IMR-90 (cell line): ENCODE measurements at regions not wholly inside any gene's neighbourhood (a gene's known extent, or its start where the extent isn't known, plus 50 kb on each side); places are given as distances from the start of the nearest gene placed in this dataset.

Experiments
- ATAC-seq: fragments of 200-7000 bp; cut with Tn5 transposase; 2 replicates; pipeline ENCODE4 v1.9.1; 2020; ENCODE audit warnings: low read depth, mild to moderate bottlenecking, moderate library complexity
- BruUV-seq: library from RNA; stranded (reverse); fragments of 400-500 nt; replicated peaks from 2 replicates; lab custom pipeline; 2021; lab: Mats Ljungman, UMichigan
- CTCF ChIA-PET: fragments of 300-600 bp; formaldehyde crosslinking; extraction: SDS; loops from one replicate; lab custom pipeline; 2021; ENCODE audit warnings: antibody characterized with exemption; lab: Yijun Ruan, JAX
- POLR2A ChIA-PET: fragments of 300-600 bp; sonication (Branson Sonifier 250); formaldehyde crosslinking; loops from one replicate; lab custom pipeline; 2022; ENCODE audit warnings: antibody characterized with exemption; ENCODE audit not compliant: unreplicated experiment; lab: Charles Lee
- DNase-seq: peaks from one replicate; pipeline ENCODE4 v3.0.0; 2013
- H2AFZ ChIP-seq: replicated peaks from 2 replicates; pipeline ENCODE3; 2013; ENCODE audit warnings: low read length, mild to moderate bottlenecking; ENCODE audit not compliant: poor library complexity
- H2AK5ac ChIP-seq: 2 replicates; pipeline ENCODE4 v1.6.1; 2013; ENCODE audit warnings: low read depth, low read length, inconsistent platforms
- H2AK9ac ChIP-seq: replicated peaks from 2 replicates; pipeline ENCODE3; 2013; ENCODE audit warnings: mild to moderate bottlenecking, low read depth, low read length, moderate library complexity; ENCODE audit not compliant: poor library complexity
- H2BK120ac ChIP-seq: 2 replicates; pipeline ENCODE4 v1.6.1; 2013; ENCODE audit warnings: low read depth, low read length, inconsistent platforms
- H2BK15ac ChIP-seq: 3 replicates; pipeline ENCODE4 v1.6.1; 2013; ENCODE audit warnings: low read depth, low read length, inconsistent platforms
- H2BK20ac ChIP-seq: 2 replicates; pipeline ENCODE4 v1.6.1; 2013; ENCODE audit warnings: low read depth, mild to moderate bottlenecking, inconsistent platforms, low read length, moderate library complexity
- H2BK5ac ChIP-seq: 2 replicates; pipeline ENCODE4 v1.6.1; 2013; ENCODE audit warnings: mild to moderate bottlenecking, low read depth, low read length, inconsistent platforms; ENCODE audit not compliant: poor library complexity, severe bottlenecking
- H3K14ac ChIP-seq: replicated peaks from 2 replicates; pipeline ENCODE4 v1.6.1; 2013; ENCODE audit warnings: low read depth, low read length, inconsistent platforms
- H3K18ac ChIP-seq: 2 replicates; pipeline ENCODE4 v1.6.1; 2013; ENCODE audit warnings: low read depth, low read length, control low read depth
- H3K23ac ChIP-seq: 2 replicates; pipeline ENCODE4 v1.6.1; 2013; ENCODE audit warnings: low read depth, low read length, inconsistent platforms
- H3K27ac ChIP-seq: 2 replicates; pipeline ENCODE4 v1.5.1; 2013; ENCODE audit warnings: mild to moderate bottlenecking, control low read depth, low read length; ENCODE audit not compliant: insufficient read depth
- H3K27me3 ChIP-seq: 2 replicates; pipeline ENCODE4 v1.6.1; 2013; ENCODE audit warnings: low read length; ENCODE audit not compliant: control insufficient read depth, insufficient read depth
- H3K36me3 ChIP-seq: 2 replicates; pipeline ENCODE4 v1.6.1; 2013; ENCODE audit warnings: low read length, mixed read lengths; ENCODE audit not compliant: control insufficient read depth, insufficient read depth
- H3K4ac ChIP-seq: 2 replicates; pipeline ENCODE4 v1.6.1; 2013; ENCODE audit warnings: low read depth, low read length, inconsistent platforms
- H3K4me1 ChIP-seq: 2 replicates; pipeline ENCODE4 v1.6.1; 2013; ENCODE audit warnings: low read length, mixed read lengths; ENCODE audit not compliant: control insufficient read depth, insufficient read depth
- H3K4me2 ChIP-seq: 2 replicates; pipeline ENCODE4 v1.6.1; 2013; ENCODE audit warnings: low read depth, mild to moderate bottlenecking, control low read depth, low read length, moderate library complexity
- H3K4me3 ChIP-seq: 2 replicates; pipeline ENCODE4 v1.5.1; 2013; ENCODE audit warnings: low read depth, mild to moderate bottlenecking, control low read depth, low read length, moderate library complexity; ENCODE audit not compliant: insufficient read depth
- H3K56ac ChIP-seq: 2 replicates; pipeline ENCODE4 v1.6.1; 2013; ENCODE audit warnings: low read length, inconsistent platforms; ENCODE audit not compliant: insufficient read depth; ENCODE audit errors: extremely low read depth
- H3K79me1 ChIP-seq, 2 experiments: 2 replicates each; pipeline ENCODE4 v1.6.1; 2013; ENCODE audit warnings: low read length in 2 of 2, inconsistent platforms in 1 of 2, low read depth in 1 of 2
- H3K9ac ChIP-seq: 2 replicates; pipeline ENCODE4 v1.6.1; 2013; ENCODE audit warnings: low read depth, low read length, control low read depth
- H3K9me1 ChIP-seq: 2 replicates; pipeline ENCODE4 v1.6.1; 2013; ENCODE audit warnings: low read length, inconsistent platforms; ENCODE audit not compliant: insufficient read depth
- H3K9me3 ChIP-seq: 2 replicates; pipeline ENCODE4 v1.6.1; 2013; ENCODE audit warnings: low read length; ENCODE audit not compliant: control insufficient read depth, insufficient read depth
- H4K20me1 ChIP-seq: 2 replicates; pipeline ENCODE4 v1.6.1; 2013; ENCODE audit warnings: low read length, inconsistent platforms; ENCODE audit not compliant: insufficient read depth
- H4K5ac ChIP-seq: 2 replicates; pipeline ENCODE4 v1.6.1; 2013; ENCODE audit warnings: mild to moderate bottlenecking, low read depth, low read length, control low read depth
- H4K8ac ChIP-seq, 2 experiments: 2 replicates each; pipeline ENCODE4 v1.6.1; 2013; ENCODE audit warnings: low read depth in 2 of 2, low read length in 2 of 2, control low read depth in 1 of 2, inconsistent platforms in 1 of 2
- H4K91ac ChIP-seq: 2 replicates; pipeline ENCODE4 v1.6.1; 2013; ENCODE audit warnings: low read depth, low read length, inconsistent platforms; ENCODE audit not compliant: insufficient read depth
- CEBPB ChIP-seq: IDR thresholded peaks from 2 replicates; pipeline ENCODE4 v1.6.1; 2012; ENCODE audit warnings: low read depth, low read length, improper control_type of control experiment
- RCOR1 ChIP-seq: IDR thresholded peaks from 2 replicates; pipeline ENCODE4 v1.6.1; 2012; ENCODE audit warnings: mild to moderate bottlenecking, low read length, improper control_type of control experiment; ENCODE audit not compliant: insufficient replicate concordance
- WGBS, 2 experiments: methylation state at CpG; one replicate each; pipeline versions ENCODE4 v1.1.5 to v1.1.7; 2013; ENCODE audit warnings: missing lambda C conversion rate in 2 of 2; ENCODE audit not compliant: insufficient read length in 1 of 2; ENCODE audit errors: extremely low coverage in 2 of 2; 5-methylcytosine and 5-hydroxymethylcytosine counted together
- dilution Hi-C: fragments of 300-500 bp; cut with HindIII; formaldehyde crosslinking; loops from one replicate; pipeline ENCODE4 v1.14.3; 2018; ENCODE audit warnings: low sequenced_read_pairs; ENCODE audit not compliant: unreplicated experiment
- in situ Hi-C: fragments of 300-500 bp; cut with MboI; formaldehyde crosslinking; loops from 3 replicates; pipeline ENCODE4 v1.14.3; 2019; ENCODE audit warnings: low sequenced_read_pairs, inconsistent platforms, mixed read lengths
- intact Hi-C: fragments of 100-400 bp; cut with micrococcal nuclease; formaldehyde crosslinking; loops from 2 replicates; pipeline ENCODE4 v1.10.0; 2022

- Histone ChIP-seq H3K9ac (no peak overlapping the region), H3K4ac (no peak overlapping the region), H3K27me3 (no peaks in the 10 kb centered on the region), H2AK5ac (no peak overlapping the region), H3K18ac (no peak overlapping the region), H2BK20ac (no peak overlapping the region), H2BK5ac (no peak overlapping the region), H2AK9ac (no peak overlapping the region), H3K56ac (no peak overlapping the region), H3K4me2 (no peak overlapping the region), H3K14ac (no peak overlapping the region), H4K20me1 (no peaks in the 10 kb centered on the region), H4K8ac (no peak overlapping the region), H4K91ac (no peak overlapping the region), H3K4me1 (no peaks in the 10 kb centered on the region; the same call in 1 of the 2 replicates), H4K5ac (no peak overlapping the region), H2BK15ac (no peak overlapping the region), H3K23ac (no peak overlapping the region), H3K9me1 (peaks cover 2% of the 10 kb centered on the region; the same call in 1 of the 2 replicates), H3K27ac (no peak overlapping the region), H3K9me3 (no peaks in the 10 kb centered on the region), H2BK120ac (no peak overlapping the region), H3K36me3 (no peaks in the 10 kb centered on the region), H3K4me3 (no peak overlapping the region), H2AFZ (no peak overlapping the region), H3K79me1 (no peaks in the 10 kb centered on the region)
- ATAC-seq (no peak), DNase-seq (no peak)
- ChIA-PET POLR2A (no interaction called here), CTCF (no interaction called here)
- dilution Hi-C loops (no loop called here), in situ Hi-C loops (no loop called here), intact Hi-C loops (no loop called here)
- BruUV-seq, result no TSS peak
- no CpG with 5 or more reads among the region's 3 CpGs for WGBS, 2 experiments
- TF ChIP-seq CEBPB (peak; percentile 34; the same call in 1 of the 2 replicates), RCOR1 (no peak)
Observed at GRCh38 chr16:80203821-80204220, 337.0 kb upstream of the DYNLRB2 start.
